NK-92 treated with Interleukin-12 subunit alpha and Interleukin-12 subunit beta, amount 100 ng/mL, for 24 hours (cell line): ENCODE measurements at regions not wholly inside any gene's neighbourhood (a gene's known extent, or its start where the extent isn't known, plus 50 kb on each side); places are given as distances from the start of the nearest gene placed in this dataset.

Experiments
- DNase-seq: peaks from one replicate; lab custom pipeline; 2025; lab: John Stamatoyannopoulos, UW

DNA sequence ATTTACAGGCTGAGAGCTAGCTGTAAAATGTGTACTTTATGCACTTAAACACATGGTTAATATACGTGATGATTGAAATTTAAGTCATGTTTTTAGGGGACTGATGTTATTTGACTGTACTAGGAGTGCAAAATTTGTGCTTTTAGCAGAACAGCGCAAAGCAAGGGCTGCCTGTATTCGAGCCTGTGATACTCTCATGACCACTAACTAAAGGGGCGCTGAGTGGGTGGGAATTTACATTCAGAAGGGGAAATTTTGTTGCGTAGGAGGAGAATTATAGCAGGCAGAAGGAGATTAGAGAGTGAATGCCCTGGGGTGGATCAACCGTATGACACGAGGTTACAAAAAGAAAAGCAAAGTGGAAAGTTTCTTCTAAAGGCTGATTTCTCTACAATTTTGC lies 271.8 kb upstream of the HTR2A start:
- DNase-seq = no peak

DNA sequence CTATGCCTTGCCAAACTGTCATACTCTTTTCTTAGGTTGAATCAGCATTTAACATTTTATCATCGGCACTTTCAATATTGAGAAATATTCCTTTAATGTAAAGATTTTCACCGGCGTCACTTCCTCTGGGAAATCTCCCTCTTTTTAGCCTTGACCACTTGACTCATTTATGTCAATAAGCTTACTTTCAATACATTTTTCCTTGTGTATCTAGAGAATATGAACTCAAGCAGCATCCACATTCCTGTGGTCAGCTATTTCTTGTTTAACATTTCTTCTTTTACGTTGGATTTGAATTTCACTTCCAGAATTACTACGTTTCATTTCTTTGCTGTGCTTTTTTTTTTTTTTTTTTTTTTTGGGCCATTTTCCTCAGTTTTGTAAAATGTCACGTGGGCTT lies 271.2 kb upstream of the HTR2A start:
- no peak for DNase-seq

DNA sequence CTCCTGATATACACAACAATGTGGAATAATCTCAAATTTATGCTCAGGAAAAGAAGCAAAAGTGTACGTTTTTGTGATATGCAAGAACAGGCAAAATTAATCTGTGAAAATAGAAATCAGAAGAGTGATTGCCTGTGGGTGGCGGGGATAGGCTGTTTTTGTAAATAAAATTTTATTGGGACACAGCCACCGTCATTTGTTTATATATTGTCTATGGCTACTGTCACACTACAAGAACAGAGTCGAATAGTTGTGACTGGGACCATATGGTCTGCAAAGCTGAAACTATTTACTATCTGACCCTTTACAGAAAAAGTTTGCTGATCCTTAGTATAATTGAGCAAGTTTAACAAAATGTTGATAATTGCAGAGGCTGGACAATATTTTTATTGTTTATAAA lies 269.5 kb upstream of the HTR2A start:
- no peak for DNase-seq

DNA sequence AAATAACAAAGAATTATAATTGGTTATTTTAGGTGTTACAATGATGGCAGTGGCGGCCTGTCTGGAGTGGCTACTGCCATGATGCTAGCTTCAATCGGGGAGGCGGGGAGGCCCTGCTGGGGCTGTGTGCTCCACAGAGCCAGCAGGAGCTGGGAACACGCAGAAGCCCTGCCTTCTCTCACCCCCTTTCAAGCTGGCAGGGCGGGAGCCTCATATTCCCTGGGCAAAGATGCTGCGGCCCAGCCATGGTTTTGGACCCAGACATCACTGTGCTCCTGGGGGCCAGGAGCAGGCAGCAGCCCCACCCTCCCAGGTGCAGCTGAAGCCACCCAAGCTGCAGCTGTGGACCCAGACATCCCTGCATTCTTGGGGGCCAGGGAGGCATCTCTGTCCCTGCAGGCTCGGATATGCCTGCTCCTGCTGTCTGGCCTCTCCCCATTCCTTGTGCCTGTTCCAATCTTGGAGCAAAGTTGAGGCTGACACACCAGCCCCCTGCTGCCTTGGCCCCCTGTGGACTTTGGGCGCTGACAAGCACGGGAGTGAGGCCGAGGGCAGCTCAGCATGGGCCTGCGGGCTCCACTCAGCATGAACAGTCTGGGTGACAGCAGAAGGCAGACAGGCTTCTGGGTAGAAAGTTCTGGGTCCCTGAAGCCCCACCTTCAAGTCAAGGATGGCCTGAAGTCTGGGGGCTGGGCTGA lies 263.1 kb upstream of the HTR2A start:
- DNase-seq = no peak

DNA sequence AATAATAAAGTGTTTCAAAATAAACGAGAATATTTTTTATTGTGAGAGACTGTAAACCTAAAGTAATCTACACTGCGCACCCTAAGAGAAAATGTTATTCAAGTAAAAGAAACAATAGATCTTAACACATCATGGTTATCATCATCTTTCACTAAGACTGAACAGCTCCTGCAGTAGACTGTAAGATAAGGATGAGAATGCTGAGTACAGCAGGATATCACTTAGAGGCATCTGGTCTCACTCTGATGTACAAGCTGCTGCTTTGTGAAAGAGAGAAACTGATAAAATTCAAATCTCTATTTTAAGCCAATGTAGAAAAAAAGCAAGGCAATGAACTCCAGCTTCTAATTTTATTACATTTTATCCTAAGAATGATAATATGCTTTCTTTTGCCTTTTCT lies 261.7 kb upstream of the HTR2A start:
- no peak for DNase-seq

DNA sequence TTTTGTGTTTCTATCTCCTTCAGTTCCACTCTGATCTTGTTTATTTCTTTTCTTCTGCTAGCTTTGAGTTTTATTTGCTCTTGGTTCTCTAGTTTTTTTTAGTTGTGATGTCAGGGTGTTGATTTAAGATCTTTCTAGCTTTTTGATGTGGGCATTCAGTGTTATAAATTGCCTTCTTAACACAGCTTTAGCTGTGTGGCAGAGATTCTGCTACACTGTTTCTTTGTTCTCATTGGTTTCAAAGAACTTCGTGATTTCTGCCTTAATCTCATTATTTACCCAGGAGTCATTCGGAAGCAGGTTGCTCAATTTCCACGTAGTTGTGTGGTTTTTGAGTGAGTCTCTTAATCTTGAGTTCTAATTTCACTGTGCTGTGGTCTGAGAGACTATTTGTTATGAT lies 251.7 kb upstream of the HTR2A start:
- DNase-seq = no peak

DNA sequence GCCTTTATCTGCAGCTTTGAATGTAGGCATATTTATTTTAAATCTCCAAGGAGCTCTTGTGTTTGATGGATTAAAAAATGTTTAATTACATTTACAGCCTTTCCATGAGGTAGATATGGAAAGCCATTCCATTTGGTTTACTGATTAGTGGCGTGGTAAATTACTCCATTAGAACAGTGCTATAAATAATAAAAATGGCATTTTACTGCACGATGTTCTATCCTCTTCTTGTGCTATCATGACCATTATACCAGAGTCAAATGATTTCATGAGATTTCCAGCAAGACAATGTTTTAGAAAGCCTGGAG lies 250.9 kb upstream of the HTR2A start:
- DNase-seq = no peak

DNA sequence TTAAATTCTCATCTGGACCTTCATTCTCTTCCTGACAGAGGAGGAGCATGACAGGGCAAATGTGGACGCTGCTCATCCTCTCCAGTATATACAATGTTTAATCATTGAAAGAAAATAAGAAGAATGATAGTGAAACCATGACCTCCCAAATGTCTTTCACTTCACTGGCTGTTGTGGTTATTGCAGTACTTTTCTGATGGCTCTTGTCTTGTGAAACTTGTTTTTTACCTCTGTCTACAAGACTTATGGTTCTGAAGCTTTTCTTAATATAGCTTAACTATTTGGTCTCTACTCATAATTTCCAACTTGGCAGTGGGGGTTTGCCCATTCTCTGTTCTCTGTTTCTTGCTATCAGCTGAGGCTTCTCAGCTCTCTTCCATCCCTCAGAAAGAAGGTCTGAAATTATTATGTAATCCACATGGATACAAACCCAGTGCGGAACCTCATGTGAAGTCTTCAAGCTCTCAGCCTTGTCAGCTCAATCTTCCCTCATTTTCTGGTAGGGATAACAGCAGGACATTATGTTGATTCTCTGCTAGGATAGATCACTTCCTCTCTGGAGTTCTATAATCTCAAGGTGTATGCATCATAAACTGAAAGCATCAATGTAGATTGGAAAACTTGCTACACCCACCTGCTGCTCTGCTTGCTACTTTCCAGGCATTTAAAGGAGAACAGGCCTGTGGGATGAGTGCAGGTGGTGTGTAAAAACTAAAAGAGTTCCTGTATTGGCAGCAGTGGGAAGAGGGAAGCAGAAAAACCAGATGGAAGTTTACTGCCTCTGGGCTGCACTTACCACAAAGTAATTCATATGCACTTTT lies 250.3 kb upstream of the HTR2A start:
- DNase-seq = no peak

DNA sequence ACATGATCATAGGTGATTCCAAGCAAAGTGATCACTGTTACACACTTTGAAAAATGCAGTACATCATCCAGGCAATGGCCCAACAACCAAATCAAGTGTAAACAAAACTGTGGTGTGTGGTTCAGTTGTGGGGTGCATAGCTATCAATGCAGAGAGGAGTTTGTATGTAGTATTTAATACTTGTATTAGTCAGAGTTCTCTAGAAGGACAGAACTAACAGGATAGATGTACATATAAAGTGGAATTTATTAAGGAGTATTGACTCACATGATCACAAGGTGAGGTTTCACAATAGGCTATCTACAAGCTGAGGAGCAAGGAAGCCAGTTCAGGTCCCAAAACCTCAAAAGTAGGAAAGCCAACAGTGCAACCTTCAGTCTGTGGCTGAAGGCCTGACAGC lies 249.3 kb upstream of the HTR2A start:
- DNase-seq = no peak

DNA sequence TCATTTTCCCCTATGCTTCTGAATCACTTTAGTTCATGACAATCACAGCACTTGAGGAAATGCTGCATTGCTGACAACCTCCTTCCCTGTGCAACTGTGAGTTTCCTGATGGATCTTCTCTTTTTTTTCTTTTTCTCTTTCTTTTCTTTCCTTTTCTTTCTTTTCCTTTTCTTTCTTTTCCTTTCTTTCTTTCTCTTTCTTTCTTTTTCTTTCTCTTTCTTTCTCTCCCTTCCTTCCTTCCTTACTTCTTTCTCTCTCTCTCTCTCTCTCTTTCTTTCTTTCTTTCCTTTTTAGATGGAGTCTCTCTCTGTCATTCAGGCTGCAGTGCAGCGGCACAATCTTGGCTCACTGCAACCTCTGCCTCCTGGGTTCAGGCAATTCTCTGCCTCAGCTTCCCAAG lies 247.9 kb upstream of the HTR2A start:
- no peak for DNase-seq

DNA sequence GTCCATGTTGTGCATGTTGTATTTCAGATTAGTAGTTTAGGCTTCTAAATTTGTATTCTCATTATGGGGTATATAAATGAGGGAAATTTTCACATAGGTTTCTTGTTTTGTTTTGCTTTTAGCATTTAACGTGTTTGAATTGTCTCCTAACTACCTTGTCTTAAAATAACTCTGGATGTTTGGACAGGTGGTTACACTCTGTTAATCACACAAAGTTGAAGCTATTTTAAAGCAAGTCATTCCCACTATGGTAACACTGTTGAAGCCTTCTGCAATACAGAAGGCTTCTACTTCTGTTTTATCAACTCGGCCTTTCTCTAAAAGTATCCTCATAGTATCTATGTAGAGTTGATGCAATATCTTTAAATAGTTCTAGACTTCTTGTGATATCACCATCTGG lies 245.3 kb upstream of the HTR2A start:
- no peak for DNase-seq

DNA sequence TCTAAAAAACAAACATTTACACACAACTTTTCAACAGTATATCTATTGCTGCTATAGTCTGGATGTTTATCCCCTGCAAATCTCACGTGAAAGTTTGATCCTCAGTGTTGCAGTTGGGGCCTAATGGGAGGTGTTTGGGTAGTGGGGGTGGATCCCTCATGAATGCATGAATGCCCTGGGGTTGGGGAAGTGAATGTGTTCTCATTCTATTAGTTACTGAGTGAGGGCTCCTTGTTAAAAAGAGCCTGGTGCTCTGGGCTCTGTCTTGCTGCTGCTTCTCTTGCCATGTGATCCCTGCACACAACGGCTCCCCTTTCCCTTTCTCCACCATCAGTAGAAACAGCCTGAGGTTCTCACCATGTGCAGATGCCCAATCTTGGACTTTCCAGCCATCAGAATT lies 242.7 kb upstream of the HTR2A start:
- DNase-seq = no peak

DNA sequence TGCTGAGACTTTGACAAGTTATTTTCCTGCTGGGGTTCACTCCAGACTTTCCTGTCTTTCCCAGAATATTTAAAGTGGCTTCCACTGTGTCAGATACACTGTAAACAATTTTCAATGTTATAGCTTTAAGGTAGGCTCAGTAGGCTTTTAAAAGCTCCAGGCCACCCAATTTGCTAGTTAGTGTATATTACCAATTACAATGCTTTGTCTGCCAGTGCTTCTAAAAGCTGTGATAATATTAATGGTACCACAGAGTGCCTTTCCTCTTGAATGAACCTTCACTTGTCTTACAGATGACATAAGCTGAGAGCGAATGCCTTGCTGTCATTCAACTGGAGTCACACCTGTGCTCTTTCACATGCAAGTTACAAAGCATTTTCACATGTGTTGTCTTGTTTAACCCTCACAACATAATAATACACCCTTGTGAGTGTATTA lies 239.7 kb upstream of the HTR2A start:
- DNase-seq = no peak

DNA sequence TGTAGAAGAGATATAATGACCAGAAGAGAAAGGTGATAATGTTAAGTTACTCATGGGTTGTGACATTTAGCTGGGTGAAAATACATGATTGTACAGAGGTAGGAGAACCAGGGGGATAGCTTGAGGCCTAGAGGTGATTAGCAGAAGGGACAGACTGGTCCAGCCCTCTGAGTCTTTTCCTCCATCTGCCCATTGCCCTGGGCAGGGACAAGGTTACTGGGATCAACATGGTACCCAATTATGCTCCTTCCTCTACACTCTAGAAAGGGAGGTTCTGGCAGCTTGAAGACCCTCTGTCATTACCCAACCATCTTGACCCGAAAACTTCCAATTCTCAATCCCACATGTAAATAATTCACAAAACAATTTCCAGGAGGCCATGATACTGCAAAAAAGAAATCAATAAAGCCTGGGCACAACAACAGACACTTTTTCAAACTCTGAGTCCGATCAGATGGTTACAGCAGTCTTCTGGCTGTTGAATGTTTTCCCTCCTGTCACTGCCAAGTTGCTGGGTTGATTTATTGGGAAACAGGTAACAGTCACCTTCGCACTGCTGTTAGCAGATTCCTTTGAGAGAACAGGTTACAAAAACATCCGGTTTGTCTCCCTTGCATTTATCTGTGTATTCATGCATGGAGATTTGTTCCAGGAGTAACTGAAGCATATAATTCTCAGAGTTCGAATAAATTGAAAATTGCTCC lies 239.1 kb upstream of the HTR2A start:
- DNase-seq = no peak

DNA sequence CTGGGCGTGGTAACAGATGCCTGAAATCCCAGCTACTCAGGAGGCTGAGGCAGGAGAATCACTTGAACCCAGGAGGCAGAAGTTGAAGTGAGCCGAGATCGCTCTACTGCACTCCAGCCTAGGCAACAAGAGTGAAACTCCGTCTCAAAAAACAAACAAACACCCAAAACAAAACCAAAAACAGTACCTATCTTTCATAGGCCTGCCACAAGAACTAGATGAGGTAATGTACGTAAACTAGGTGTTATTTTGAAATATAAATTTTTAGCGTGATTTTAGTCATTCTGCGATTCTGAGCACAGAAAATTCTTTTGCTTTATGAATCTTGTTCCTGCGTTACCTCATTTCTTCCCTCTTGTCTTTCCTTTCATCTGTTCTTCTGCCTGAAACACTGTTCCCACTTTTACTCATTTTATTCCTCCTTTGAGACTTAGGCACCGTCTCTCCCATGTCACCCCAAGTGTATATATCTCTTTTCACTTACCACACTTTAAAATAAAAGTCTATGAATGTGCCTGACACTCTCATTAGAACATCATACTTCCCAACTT lies 238.2 kb upstream of the HTR2A start:
- DNase-seq = no peak

DNA sequence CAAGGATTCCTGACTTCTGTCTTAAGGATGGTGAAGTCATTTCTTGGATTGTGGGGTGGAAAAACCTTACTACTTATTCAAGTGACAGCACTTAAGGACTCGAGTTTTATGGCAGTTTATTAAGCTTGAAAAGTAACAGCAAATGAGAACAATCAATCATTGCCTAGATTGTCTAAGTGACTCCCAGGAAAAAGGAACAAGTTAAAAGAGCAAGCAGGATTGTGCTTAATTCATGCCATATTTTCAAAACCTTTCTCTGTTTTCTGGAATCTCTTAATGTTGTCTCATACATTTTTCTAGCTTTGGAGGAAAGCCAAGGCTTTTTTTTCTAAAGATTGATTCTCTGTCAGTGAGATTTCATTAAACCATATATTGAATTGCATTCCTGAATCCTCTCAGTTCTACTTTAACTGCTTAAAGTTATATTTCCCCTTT lies 236.2 kb upstream of the HTR2A start:
- no peak for DNase-seq

DNA sequence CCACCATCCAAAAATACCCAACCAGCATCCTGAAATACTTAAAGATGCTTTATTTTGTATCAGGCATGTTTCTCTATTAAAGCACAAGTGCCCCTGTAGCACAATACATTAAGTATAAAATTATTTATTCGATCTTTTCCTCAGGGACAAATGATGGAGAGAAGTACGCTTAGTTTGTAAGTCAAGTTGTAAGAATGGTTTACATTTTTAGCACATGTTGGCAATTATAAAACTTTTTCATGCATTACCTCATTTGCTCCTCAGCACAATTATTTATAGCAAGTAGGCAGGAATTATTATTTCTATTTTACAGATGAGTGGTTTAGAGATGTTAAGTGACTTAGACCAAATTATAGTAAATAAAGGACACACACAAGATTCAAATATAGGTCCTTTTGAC lies 232.6 kb upstream of the HTR2A start:
- DNase-seq = no peak

DNA sequence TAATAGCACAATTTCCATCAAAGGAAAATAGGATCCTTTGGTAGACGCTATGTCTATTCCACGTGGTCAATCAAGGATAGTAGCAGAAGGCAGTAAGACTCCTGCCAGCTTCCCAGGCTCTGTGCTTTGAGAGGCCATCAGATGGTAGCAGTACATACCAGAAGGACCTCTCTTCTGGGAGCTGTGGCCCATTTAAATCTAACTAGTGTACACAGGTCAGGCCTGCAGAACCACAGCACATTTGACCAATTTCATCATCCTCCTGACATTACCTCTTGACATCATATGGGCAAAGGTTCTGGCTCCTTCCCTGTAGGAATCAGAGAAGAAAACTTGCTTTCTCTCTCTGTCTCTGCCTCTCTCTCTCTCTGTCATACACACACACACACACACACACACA lies 229.6 kb upstream of the HTR2A start:
- DNase-seq = no peak

DNA sequence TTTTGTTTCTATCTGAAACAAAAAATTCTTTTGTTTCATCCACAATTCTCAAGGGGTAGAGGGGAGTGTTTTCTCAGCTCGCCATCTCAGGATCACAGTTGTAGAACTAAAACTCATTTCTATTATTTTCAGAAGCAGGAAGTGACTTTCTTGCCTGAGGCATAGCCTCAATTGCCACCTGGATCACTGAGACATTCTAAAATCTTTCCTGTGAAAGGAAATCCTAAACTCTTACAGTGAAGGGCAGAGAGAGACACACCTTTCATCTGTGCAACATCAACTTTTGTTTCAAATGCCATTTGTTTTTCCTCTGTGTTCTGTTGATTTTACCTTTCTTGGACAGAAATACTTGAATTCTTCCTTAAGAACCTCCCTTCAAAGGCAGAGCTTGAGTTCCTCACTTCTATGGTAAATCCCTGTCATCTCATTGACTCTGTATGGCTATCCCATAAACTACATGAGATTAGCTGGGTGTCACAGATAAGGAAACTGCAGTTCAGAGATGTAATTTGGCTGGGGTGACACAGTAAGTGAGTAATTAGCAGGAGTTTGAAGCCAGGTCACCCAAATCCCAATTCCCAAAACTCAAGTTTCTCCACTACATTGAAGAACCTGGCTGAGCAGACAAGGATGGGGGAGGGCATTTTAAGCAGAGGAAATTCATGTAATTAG lies 224.4 kb upstream of the HTR2A start:
- no peak for DNase-seq

DNA sequence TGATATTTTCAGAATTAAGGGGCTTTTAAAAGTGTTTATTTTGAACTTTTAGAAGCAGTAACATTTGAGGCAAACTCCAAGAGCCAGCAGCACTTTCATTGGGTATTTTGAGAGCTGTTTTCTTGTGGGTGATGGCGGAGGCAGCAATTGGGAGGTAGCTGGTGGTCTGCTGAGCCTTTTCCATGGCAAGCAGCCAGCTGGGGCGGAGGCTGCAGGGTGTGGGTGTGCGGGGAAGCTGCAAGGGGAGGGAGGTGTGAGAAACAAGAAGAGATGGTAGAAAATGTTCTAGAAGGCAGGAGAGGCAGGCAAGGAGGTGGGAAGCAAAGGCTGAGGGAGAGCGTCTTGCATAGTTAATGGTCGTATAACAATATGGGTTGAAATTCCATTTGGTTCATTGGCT lies 223.4 kb upstream of the HTR2A start:
- no peak for DNase-seq

DNA sequence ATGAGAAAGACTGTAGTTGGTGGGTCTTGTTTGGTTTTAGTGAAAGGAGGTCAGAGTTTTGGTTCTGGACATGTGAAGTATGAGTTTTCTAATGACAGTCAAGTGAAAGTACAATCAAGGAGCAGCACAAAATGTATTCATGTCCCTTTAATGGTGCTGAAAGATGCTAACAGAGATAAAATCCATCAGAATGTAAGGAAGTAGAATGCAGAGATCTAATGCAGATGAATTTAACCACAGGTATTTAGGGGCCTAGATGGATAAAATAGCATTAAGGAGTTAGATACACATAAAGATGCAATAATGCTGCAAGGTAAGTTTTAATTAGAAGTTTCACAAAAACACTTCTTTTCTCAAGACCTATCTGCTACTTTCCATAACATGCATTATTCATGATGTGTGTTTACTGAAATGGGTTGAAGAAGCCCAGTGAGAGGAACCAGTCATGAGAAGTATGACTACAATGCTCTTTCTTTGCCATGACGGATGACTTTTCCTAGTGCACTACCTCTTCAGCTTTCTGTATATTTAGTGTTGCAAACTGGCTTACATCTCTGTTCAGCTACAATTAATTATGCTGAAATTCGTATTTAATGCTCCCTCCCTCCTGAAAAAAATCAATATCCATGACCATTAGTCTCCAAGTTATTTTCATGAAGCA lies 222.9 kb upstream of the HTR2A start:
- DNase-seq = no peak

DNA sequence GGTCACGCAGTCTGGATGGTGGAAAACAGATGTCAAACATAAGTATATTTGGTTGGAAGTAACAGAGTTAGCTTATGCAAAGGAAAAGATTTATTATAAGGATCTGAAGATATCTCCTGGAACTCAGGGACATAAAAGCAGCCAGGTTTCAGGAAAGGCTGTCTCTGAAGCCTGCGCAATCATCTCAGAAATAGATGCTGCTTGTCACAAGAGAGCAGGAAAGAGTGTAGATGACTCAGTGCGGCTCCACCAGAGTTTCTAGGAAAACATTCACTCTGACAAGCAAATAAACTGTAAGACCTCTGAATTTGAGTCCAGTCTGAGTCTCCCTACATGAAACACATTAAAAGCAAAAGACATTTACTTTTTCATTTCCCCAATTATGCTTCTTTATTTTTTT lies 220.4 kb upstream of the HTR2A start:
- DNase-seq = no peak
